Activated naive CD8-positive, alpha-beta T cell treated with anti-CD3 and anti-CD28 coated beads, Interleukin-2, amount 50 U/mL, for 16 hours (primary cell): ENCODE measurements at regions not wholly inside any gene's neighbourhood (a gene's known extent, or its start where the extent isn't known, plus 50 kb on each side); places are given as distances from the start of the nearest gene placed in this dataset.
"Not testable (repeated sequence)": the region's sequence is repeated elsewhere in the genome, so short reads cannot be mapped to it uniquely, and the experiment has no call there.

Experiments
- DNase-seq: peaks from one replicate; pipeline ENCODE4 v3.0.0-alpha.2; 2020; ENCODE audit warnings: low read depth, low spot score

GRCh38 chr14:98906123-98906995 lies 365.6 kb downstream of the BCL11B start:
- no peak for DNase-seq

GRCh38 chr14:98907271-98907670 lies 364.7 kb downstream of the BCL11B start:
- DNase-seq: no peak

GRCh38 chr14:98908050-98908449 lies 363.9 kb downstream of the BCL11B start:
- no peak for DNase-seq

GRCh38 chr14:98909251-98909944 lies 362.6 kb downstream of the BCL11B start:
- no peak for DNase-seq

GRCh38 chr14:98910061-98910460 lies 361.9 kb downstream of the BCL11B start:
- DNase-seq: no peak

GRCh38 chr14:98912655-98913054 lies 359.3 kb downstream of the BCL11B start:
- DNase-seq: no peak

- no peak for DNase-seq
Observed at GRCh38 chr14:98913967-98914650, 357.9 kb downstream of the BCL11B start.

- DNase-seq: no peak
Observed at GRCh38 chr14:98914942-98915341, 357.1 kb downstream of the BCL11B start.

GRCh38 chr14:98915625-98916024 lies 356.4 kb downstream of the BCL11B start:
- DNase-seq: no peak

- DNase-seq: no peak
Observed at GRCh38 chr14:98916036-98916435, 356.0 kb downstream of the BCL11B start.

GRCh38 chr14:98916476-98916875 lies 355.5 kb downstream of the BCL11B start:
- DNase-seq: no peak

GRCh38 chr14:98919434-98919833 lies 352.6 kb downstream of the BCL11B start:
- DNase-seq: no peak

- not testable (repeated sequence) for DNase-seq
Observed at GRCh38 chr14:98921306-98921705, 350.7 kb downstream of the BCL11B start.

GRCh38 chr14:98923596-98923995 lies 348.4 kb downstream of the BCL11B start:
- DNase-seq: no peak

GRCh38 chr14:98924046-98924445 lies 348.0 kb downstream of the BCL11B start:
- no peak for DNase-seq

- DNase-seq: no peak
Observed at GRCh38 chr14:98925354-98926040, 346.5 kb downstream of the BCL11B start.

- DNase-seq: no peak
Observed at GRCh38 chr14:98926146-98926545, 345.9 kb downstream of the BCL11B start.

GRCh38 chr14:98926801-98927200 lies 345.2 kb downstream of the BCL11B start:
- no peak for DNase-seq

GRCh38 chr14:98927986-98928385 lies 344.0 kb downstream of the BCL11B start:
- DNase-seq: no peak

- DNase-seq: no peak
Observed at GRCh38 chr14:98928418-98928817, 343.6 kb downstream of the BCL11B start.

- no peak for DNase-seq
Observed at GRCh38 chr14:98931126-98931525, 340.9 kb downstream of the BCL11B start.

GRCh38 chr14:98931911-98932310 lies 340.1 kb downstream of the BCL11B start:
- peak; percentile 11 for DNase-seq
